GM18508 (cell line): ENCODE measurements at regions not wholly inside any gene's neighbourhood (a gene's known extent, or its start where the extent isn't known, plus 50 kb on each side); places are given as distances from the start of the nearest gene placed in this dataset.
"Not testable (repeated sequence)": the region's sequence is repeated elsewhere in the genome, so short reads cannot be mapped to it uniquely, and the experiment has no call there.

Experiments
- ATAC-seq: cut with Tn5 transposase; IDR thresholded peaks from one replicate; pipeline ENCODE4 v1.9.1; 2021; ENCODE audit warnings: moderate number of reproducible peaks; ENCODE audit not compliant: insufficient read depth, unreplicated experiment

GRCh38 chr6:100105919-100106529 lies 112.0 kb upstream of the MCHR2 start:
- ATAC-seq, result no peak

GRCh38 chr6:100105138-100105537 lies 111.1 kb upstream of the MCHR2 start:
- ATAC-seq, result peak; percentile 51

GRCh38 chr6:100103931-100104330 lies 109.9 kb upstream of the MCHR2 start:
- no peak for ATAC-seq

GRCh38 chr6:100103194-100103593 lies 109.2 kb upstream of the MCHR2 start:
- ATAC-seq, result no peak

- ATAC-seq, result no peak
Measured at GRCh38 chr6:100101644-100102043, 107.6 kb upstream of the MCHR2 start.

- ATAC-seq, result no peak
Measured at GRCh38 chr6:100100776-100101175, 106.8 kb upstream of the MCHR2 start.

GRCh38 chr6:100099189-100100074 lies 105.4 kb upstream of the MCHR2 start:
- no peak for ATAC-seq

- ATAC-seq, result no peak
Measured at GRCh38 chr6:100096936-100097335, 102.9 kb upstream of the MCHR2 start.

- ATAC-seq, result no peak
Measured at GRCh38 chr6:100096341-100096740, 102.3 kb upstream of the MCHR2 start.

GRCh38 chr6:100093405-100093804 lies 99.4 kb upstream of the MCHR2 start:
- ATAC-seq, result no peak

- no peak for ATAC-seq
Measured at GRCh38 chr6:100088009-100088408, 94.0 kb upstream of the MCHR2 start.

GRCh38 chr6:100084991-100085364 lies 91.0 kb upstream of the MCHR2 start:
- ATAC-seq, result no peak

- no peak for ATAC-seq
Measured at GRCh38 chr6:100084316-100084990, 90.4 kb upstream of the MCHR2 start.

- ATAC-seq, result no peak
Measured at GRCh38 chr6:100078509-100078908, 84.5 kb upstream of the MCHR2 start.

- no peak for ATAC-seq
Measured at GRCh38 chr6:100065348-100065747, 71.3 kb upstream of the MCHR2 start.

GRCh38 chr6:100062621-100063020 lies 68.6 kb upstream of the MCHR2 start:
- no peak for ATAC-seq

GRCh38 chr6:100057941-100058340 lies 63.9 kb upstream of the MCHR2 start:
- ATAC-seq, result no peak

GRCh38 chr6:100050550-100050949 lies 56.5 kb upstream of the MCHR2 start:
- no peak for ATAC-seq

- not testable (repeated sequence) for ATAC-seq
Measured at GRCh38 chr6:100043961-100044360, 49.9 kb upstream of the MCHR2 start.
